NCI-H748 (cell line): ENCODE measurements at regions not wholly inside any gene's neighbourhood (a gene's known extent, or its start where the extent isn't known, plus 50 kb on each side); places are given as distances from the start of the nearest gene placed in this dataset.

Source experiments
- DNase-seq: peaks from one replicate; lab custom pipeline; 2025; ENCODE audit not compliant: unreplicated experiment; lab: John Stamatoyannopoulos, UW

- DNase-seq = no peak
These were observed 957.1 kb downstream of the PCDH18 start for GRCh38 chr4:136575146-136575545.

DNA sequence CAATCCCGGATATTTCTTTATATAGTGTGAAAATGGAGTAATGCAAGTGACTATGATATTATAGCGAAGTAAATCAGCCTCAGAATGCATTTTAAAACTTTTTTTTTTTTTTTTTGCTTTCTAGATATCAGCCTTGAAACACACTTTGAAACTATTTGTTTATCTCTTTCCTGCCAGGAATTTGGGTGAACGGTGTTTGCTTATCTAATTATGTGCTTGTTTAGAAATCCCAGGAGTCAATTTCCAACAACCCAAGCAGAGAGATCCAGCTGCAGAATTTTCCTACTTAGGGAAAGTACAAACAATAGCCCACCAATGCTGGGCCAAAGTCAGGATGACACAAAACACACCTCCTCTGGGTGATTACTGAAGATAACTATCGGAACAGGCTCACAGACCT lies 958.8 kb downstream of the PCDH18 start:
- DNase-seq = peak; percentile 51

DNA sequence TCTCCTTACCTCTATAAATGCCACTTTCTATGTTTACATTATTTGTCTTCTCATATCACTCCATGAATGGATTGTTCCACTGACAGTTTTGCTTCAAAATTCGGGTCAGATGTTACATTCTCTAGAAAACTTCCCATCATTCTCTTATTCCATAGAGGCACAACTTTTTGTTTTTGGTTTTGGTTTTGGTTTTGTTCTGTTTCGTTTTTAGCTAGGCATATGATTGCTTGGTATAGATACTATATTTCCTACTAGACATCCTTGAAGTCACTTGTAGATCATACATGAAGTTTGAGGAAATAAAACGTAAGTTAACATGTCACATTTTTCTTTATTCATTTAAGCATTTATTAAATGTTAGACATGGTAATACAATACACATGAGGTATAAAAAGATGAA lies 961.0 kb downstream of the PCDH18 start:
- DNase-seq = no peak

DNA sequence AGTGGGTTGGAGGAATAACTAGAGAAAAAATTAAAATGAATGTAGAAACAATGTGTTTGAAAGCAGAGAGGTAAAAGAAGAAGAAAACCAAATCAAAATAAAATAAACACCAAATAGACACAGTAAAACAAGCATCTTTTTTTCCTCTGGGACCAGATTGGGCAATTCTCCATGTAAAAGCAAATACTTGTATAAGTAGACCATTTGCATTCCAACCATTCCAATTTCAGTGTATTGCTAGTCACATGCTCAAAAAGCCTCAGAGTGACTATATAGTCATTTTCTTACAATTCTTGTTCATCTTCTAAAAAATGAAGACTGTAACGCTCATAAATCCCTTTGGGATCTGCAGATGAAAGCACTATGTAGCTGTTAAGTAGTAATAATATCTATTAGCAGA lies 969.5 kb downstream of the PCDH18 start:
- no peak for DNase-seq

GRCh38 chr4:136558940-136559494 lies 973.3 kb downstream of the PCDH18 start:
- DNase-seq = no peak

GRCh38 chr4:136557396-136557795 lies 974.9 kb downstream of the PCDH18 start:
- no peak for DNase-seq

- DNase-seq = no peak
These were observed 978.3 kb downstream of the PCDH18 start for GRCh38 chr4:136554033-136554432.

GRCh38 chr4:136551753-136552152 lies 980.5 kb downstream of the PCDH18 start:
- DNase-seq = no peak

DNA sequence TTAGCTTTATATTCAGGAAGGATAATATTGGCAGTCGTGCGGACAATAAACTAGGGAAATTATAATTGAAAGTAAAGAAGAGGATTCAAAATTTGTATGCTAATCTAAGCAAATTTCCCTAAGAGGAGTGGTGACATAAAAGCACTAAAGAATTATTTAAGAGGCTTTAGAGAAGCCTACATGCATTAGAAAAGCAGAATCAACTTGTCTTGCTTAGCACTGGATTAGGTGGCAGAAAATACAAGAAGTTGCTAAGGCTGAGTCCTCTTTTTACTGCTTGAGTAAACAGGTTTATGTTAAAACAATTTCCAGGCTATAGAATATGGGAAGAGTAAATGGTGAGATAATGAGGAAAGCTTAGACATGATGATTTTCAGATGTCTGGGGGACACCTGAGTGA lies 991.5 kb downstream of the PCDH18 start:
- DNase-seq = no peak

GRCh38 chr4:136528131-136528530 lies 1004.2 kb downstream of the PCDH18 start:
- no peak for DNase-seq

DNA sequence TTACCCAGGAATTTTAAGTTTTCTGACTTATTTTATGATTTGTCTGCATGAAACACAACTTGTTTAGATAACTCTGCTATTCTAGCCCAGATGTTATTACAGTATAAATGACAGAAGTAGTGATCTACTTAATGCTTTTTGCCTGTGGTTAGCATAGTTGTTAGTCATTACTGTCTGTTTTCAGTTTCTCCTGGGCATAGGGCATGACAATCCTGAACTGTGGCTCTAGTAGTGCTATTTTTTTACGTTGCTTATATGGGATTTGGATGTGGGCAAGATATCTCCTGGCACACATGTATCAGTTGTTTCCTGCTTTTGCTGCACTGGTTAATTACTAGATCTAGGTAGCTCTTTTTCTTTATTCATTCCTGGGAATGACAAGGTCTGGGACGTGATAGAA lies 1005.8 kb downstream of the PCDH18 start:
- no peak for DNase-seq

GRCh38 chr4:136524039-136524438 lies 1008.3 kb downstream of the PCDH18 start:
- DNase-seq = no peak

DNA sequence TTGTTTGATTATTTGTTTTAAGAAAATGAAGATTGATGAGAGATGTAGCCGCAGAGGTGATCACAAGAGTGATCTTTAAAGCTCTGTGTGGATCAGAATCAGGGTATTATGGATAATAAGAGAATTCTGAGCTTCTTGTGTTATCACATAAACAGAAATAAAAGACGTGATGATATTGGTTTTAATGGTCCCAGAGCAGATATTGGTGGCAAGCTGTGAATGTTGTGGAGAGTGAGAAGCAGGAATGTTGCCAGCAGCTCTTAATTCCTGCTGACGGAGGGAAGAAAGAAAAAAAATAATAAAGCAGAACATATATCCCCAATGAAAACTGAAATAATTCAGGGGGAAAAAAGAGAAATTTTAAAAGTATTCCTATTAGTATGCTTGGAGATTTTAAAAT lies 1015.9 kb downstream of the PCDH18 start:
- no peak for DNase-seq

- DNase-seq = peak; percentile 46
These were observed 1027.3 kb downstream of the PCDH18 start for GRCh38 chr4:136505020-136505419.

- DNase-seq = no peak
These were observed 1036.4 kb downstream of the PCDH18 start for GRCh38 chr4:136495851-136496250.

- DNase-seq = no peak
These were observed 1037.2 kb downstream of the PCDH18 start for GRCh38 chr4:136495076-136495475.

DNA sequence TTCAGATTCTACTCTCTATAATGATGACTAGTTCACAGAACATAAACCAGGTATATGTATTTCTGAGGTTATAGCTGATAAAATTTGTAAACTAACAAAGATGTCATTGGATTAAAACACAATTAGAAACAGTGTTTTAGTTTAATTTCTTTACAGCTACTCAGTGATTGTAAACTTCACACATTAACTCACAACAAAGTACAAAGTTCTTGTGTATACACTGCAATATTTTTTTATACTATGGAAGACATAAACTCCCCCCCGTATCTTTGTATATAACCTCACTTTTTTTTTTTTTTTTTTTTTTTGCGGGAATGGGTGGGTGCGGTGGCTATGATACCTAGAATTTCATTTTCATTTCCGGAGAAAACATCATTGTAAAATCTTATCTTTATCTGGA lies 1043.2 kb downstream of the PCDH18 start:
- no peak for DNase-seq

- no peak for DNase-seq
These were observed 1047.3 kb downstream of the PCDH18 start for GRCh38 chr4:136484996-136485395.

DNA sequence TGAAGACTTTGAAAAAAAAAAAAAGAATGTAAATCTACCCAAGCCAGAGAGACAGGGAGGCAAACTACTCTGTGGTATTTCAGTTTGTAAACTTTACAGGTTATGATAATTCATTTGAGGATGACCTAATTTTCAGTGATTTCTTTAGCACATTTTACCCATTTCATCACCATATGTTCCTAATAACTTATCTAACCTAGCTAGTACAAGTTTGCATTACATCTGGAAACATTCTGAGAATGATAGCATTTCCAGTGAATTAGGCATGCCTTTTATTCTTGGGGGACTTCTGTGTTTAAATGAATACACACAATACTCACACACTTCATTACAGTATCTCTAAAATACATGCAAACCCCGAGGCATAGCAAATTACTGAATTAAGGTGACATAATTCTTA lies 1055.5 kb downstream of the PCDH18 start:
- no peak for DNase-seq

- no peak for DNase-seq
These were observed 1061.2 kb downstream of the PCDH18 start for GRCh38 chr4:136471051-136471450.

DNA sequence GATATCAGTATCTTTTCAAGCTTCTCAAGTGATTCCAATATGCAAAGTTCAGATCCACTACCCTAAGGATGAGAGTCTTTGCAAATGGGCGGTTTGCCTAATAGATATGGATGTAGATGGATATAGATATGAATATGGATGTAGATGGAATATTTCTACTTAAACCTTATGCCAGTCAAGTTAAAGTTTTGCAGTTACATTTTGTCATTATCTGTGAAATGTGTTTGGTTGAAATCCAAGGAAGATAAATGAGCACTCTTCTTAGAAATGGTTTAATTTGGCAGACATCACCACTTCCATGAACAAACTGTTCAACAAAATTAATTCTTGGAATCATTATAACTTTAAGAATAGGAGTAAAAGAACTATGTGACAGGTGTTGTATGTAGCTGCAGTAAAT lies 1066.6 kb downstream of the PCDH18 start:
- no peak for DNase-seq

- no peak for DNase-seq
These were observed 1068.4 kb downstream of the PCDH18 start for GRCh38 chr4:136463941-136464340.

DNA sequence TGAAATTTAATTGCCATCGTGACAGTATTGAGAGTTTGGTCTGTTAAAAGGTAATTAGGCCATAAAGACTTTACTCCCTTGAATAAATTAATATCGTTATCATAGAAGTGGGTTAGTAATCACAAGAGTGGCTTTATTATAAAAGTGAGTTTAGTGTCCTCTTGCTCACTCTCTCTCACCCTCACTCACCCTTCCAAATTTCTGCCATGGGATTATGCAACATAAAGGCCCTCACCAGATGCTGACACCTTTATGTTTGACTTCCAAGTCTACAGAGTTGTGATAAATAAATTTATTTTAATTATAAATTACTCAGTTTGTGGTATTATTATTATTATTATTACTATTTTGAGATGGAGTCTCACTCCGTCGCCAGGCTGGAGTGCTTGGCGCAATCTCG lies 1070.8 kb downstream of the PCDH18 start:
- no peak for DNase-seq

- no peak for DNase-seq
These were observed 1074.0 kb downstream of the PCDH18 start for GRCh38 chr4:136458326-136458725.
